Lung (tissue), 11 donors: ENCODE measurements at regions not wholly inside any gene's neighbourhood (a gene's known extent, or its start where the extent isn't known, plus 50 kb on each side); places are given as distances from the start of the nearest gene placed in this dataset.

Source experiments
- ATAC-seq: fragments of 200-7000 bp; cut with Tn5 transposase; one replicate; pipeline ENCODE4 v1.9.1; 2020; ENCODE audit warnings: moderate number of reproducible peaks; ENCODE audit not compliant: insufficient read depth, low FRiP score
- DNase-seq, 3 donors: peaks; one replicate each; pipeline ENCODE4 v3.0.0-alpha.2; 2013 to 2017
- H3K27ac ChIP-seq, 2 donors: one replicate each; pipeline ENCODE4 v1.5.1; 2013; ENCODE audit warnings: mild to moderate bottlenecking in 2 of 2, moderate library complexity in 2 of 2, control low read depth in 1 of 2, inconsistent platforms in 1 of 2, low read depth in 1 of 2, low read length in 1 of 2
- H3K27me3 ChIP-seq, 3 donors: one replicate each; pipeline ENCODE4 v1.5.1; 2013; ENCODE audit warnings: low read length in 2 of 3; ENCODE audit not compliant: control insufficient read depth in 3 of 3, insufficient read depth in 3 of 3
- H3K36me3 ChIP-seq, 4 donors: one replicate each; pipeline ENCODE4 v1.5.1; 2013; ENCODE audit warnings: low read length in 4 of 4, mild to moderate bottlenecking in 1 of 4, moderate library complexity in 1 of 4; ENCODE audit not compliant: control insufficient read depth in 4 of 4, insufficient read depth in 4 of 4
- H3K4me1 ChIP-seq, 5 donors: one replicate each; pipeline ENCODE4 v1.5.1; 2013; ENCODE audit warnings: low read length in 5 of 5, mild to moderate bottlenecking in 2 of 5, moderate library complexity in 1 of 5; ENCODE audit not compliant: control insufficient read depth in 5 of 5, insufficient read depth in 5 of 5
- H3K4me3 ChIP-seq: one replicate; pipeline ENCODE4 v1.5.1; 2013; ENCODE audit warnings: mild to moderate bottlenecking, control low read depth, moderate library complexity
- H3K9ac ChIP-seq, 2 donors: one replicate each; pipeline ENCODE4 v1.5.1; 2013; ENCODE audit warnings: low read length in 2 of 2, control low read depth in 1 of 2; ENCODE audit not compliant: insufficient read depth in 1 of 2
- H3K9me3 ChIP-seq, 4 donors: one replicate each; pipeline ENCODE4 v1.5.1; 2013; ENCODE audit warnings: low read length in 3 of 4, mild to moderate bottlenecking in 1 of 4, moderate library complexity in 1 of 4; ENCODE audit not compliant: control insufficient read depth in 4 of 4, insufficient read depth in 3 of 4
- CTCF ChIP-seq: IDR thresholded peaks from 2 replicates; pipeline ENCODE4 v1.5.1; 2012; ENCODE audit warnings: mild to moderate bottlenecking; ENCODE audit errors: control extremely low read depth, extremely low read depth
- WGBS, 2 donors: extraction: QIAGEN DNeasy Blood & Tissue Kit; methylation state at CpG; one replicate each; pipeline ENCODE4 v1.1.7; 2013; 5-methylcytosine and 5-hydroxymethylcytosine counted together
- donor health status: control.
- donor health status: control.
- donor health status: Bipolar disorder and iron deficiency.
- donor health status: healthy.
- donor health status: DM: yes; HTN: yes; CAD: no.

GRCh38 chr18:41484069-41484468 is 471.0 kb upstream of the PIK3C3 start:
- no peak overlapping the region for H3K27ac ChIP-seq
- no peak overlapping the region for H3K4me3 ChIP-seq
- H3K4me1 ChIP-seq = no peaks in the 10 kb centered on the region
- no peak overlapping the region for H3K9ac ChIP-seq
- H3K36me3 ChIP-seq = no peaks in the 10 kb centered on the region
- no peak for DNase-seq
- no peaks in the 10 kb centered on the region for H3K9me3 ChIP-seq
- H3K27me3 ChIP-seq = no peaks in the 10 kb centered on the region
- no peak for TF ChIP-seq CTCF
- ATAC-seq = no peak
- 90 to 93% methylated on average over 1 of the region's 1 CpG for WGBS, 2 donors

GRCh38 chr18:41482501-41482900 is 472.5 kb upstream of the PIK3C3 start:
- 71 to 73% methylated on average over 4 of the region's 4 CpGs for WGBS, 2 donors
- no peak overlapping the region for H3K27ac ChIP-seq

GRCh38 chr18:41466436-41467160 is 488.4 kb upstream of the PIK3C3 start:
- Histone ChIP-seq H3K9ac (no peak overlapping the region), H3K27me3 (no peaks in the 10 kb centered on the region), H3K9me3 (peaks cover 0 to 2% (median 0%) of the 10 kb centered on the region in 4 donors), H3K27ac (no peak overlapping the region), H3K36me3 (no peaks in the 10 kb centered on the region), H3K4me3 (no peak overlapping the region), H3K4me1 (no peaks in the 10 kb centered on the region)
- no peak for ATAC-seq
- 84% methylated on average over 4 of the region's 4 CpGs for WGBS, 2 donors
- DNase-seq = no peak
- no peak for TF ChIP-seq CTCF

More at GRCh38 chr18:41482501-41482900, 472.5 kb upstream of the PIK3C3 start:
- no peak for TF ChIP-seq CTCF
- Histone ChIP-seq H3K27me3 (no peaks in the 10 kb centered on the region), H3K4me1 (no peaks in the 10 kb centered on the region), H3K9ac (no peak overlapping the region), H3K4me3 (no peak overlapping the region), H3K9me3 (no peaks in the 10 kb centered on the region), H3K36me3 (no peaks in the 10 kb centered on the region)
- DNase-seq = peak in 2 of 3 donors; percentile 38 to 40
- no peak for ATAC-seq

- no peak overlapping the region for H3K4me3 ChIP-seq
- H3K9me3 ChIP-seq = peaks cover 0 to 2% (median 0%) of the 10 kb centered on the region in 4 donors
- H3K4me1 ChIP-seq = no peaks in the 10 kb centered on the region
- H3K27ac ChIP-seq = no peak overlapping the region
- no peaks in the 10 kb centered on the region for H3K36me3 ChIP-seq
- ATAC-seq (no peak), DNase-seq (no peak)
- TF ChIP-seq CTCF = no peak
- H3K9ac ChIP-seq = no peak overlapping the region
- WGBS, 2 donors = 66 to 67% methylated on average over 2 of the region's 2 CpGs
- H3K27me3 ChIP-seq = no peaks in the 10 kb centered on the region
Measured at GRCh38 chr18:41465386-41465785, 489.6 kb upstream of the PIK3C3 start.
